ENCODE measurements at regions not wholly inside any gene's neighbourhood (a gene's known extent, or its start where the extent isn't known, plus 50 kb on each side); places are given as distances from the start of the nearest gene placed in this dataset.

DNA sequence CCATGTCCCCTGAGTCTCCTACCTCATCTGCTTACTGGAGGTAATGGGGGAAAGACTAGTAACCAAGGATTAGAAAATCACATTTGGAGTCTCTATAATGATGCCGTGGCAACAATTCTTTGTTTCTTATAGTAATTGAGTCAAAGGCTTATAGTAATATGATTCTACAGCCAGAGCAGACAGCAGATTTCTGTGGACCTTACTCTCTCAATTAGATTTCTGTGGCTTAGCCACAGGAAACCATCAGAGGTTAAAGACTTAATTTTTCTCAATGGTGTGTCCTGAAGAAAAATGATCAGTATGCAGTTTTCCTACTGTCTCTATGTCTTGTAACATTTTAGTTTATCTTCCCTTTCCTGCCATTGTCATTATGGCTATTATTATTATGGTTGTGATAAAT, 59.3 kb upstream of the CD180 start:
- Histone ChIP-seq H3K9ac (replicated peaks; ENCODE audit: extremely low read depth, insufficient read depth, low read length) (no peak overlapping the region), H3K27ac (ENCODE audit: insufficient read depth, low read depth, low read length) (no peak overlapping the region), H3K4me3 (replicated peaks in 1 of 3; ENCODE audit: insufficient read depth in 1 of 3, low read depth in 1 of 3, low read length in 3 of 3) (no peak overlapping the region), H2AFZ (ENCODE audit: low read depth, low read length) (no peak overlapping the region), H3K27me3 (ENCODE audit: control insufficient read depth in 2 of 2, insufficient read depth in 2 of 2, low read length in 2 of 2) (no peaks in the 10 kb centered on the region), H4K20me1 (replicated peaks; ENCODE audit: control insufficient read depth, extremely low read depth, insufficient read depth, low read length) (no peaks in the 10 kb centered on the region), H3K4me1 (ENCODE audit: control insufficient read depth, extremely low read depth, insufficient read depth, low read length) (peaks cover 3% of the 10 kb centered on the region), H3K9me1 (replicated peaks; ENCODE audit: control insufficient read depth, extremely low read depth, insufficient read depth, low read length) (no peaks in the 10 kb centered on the region), H3K4me2 (ENCODE audit: insufficient read depth, low read length) (no peak overlapping the region), H3K79me2 (ENCODE audit: control insufficient read depth, insufficient read depth, low read length) (no peaks in the 10 kb centered on the region), H3K9me3 (replicated peaks; ENCODE audit: control insufficient read depth, insufficient read depth, low read length) (no peaks in the 10 kb centered on the region), H3K36me3 (ENCODE audit: control insufficient read depth in 2 of 2, extremely low read depth in 1 of 2, insufficient read depth in 2 of 2, low read length in 2 of 2) (no peaks in the 10 kb centered on the region)
- ChIA-PET POLR2A (no interaction called here), CTCF (interaction anchor here (1.0 to 2.6 kb wide), 3 partner anchors 10 to 1016 kb away, joined by 3 to 15 read pairs (median 5); no protein-coding TSS in a partner anchor)
- dilution Hi-C loops (cut with MboI; ENCODE audit: extremely low pct_ligation_motif_present, low sequenced_read_pairs) (no loop called here), intact Hi-C loops (cut with micrococcal nuclease) (no loop called here)
- DNase-seq (ENCODE audit: low read depth, low spot score) (no peak), FAIRE-seq (no peak)
- no TSS peak for BruUV-seq (replicated peaks)
- TF ChIP-seq POLR2A (IDR thresholded peaks at IDR 0.05; ENCODE audit: low read depth, low read length), result no peak

DNA sequence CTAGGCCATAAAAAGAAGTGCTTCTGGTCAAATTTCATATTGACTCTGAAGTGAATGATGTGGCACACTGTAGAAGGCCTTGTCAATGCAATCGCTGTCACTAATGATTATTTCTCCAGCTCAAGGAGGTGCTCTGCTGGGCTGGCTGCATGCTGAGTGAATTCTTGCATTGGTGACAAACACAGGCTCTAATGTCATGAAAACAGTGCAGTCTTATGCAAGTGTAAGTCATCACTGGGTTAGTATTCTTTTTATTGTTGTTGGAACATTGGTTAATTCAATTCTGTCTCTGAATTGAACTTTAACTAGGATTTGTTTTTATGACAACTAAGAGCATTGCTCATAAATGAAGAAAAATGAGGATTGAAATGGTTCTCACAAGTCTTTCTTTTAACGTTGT, 57.3 kb upstream of the CD180 start:
- Histone ChIP-seq H3K27ac (ENCODE audit: insufficient read depth, low read depth, low read length) (no peak overlapping the region), H3K9me1 (replicated peaks; ENCODE audit: control insufficient read depth, extremely low read depth, insufficient read depth, low read length) (no peaks in the 10 kb centered on the region), H3K27me3 (ENCODE audit: control insufficient read depth in 2 of 2, insufficient read depth in 2 of 2, low read length in 2 of 2) (no peaks in the 10 kb centered on the region), H3K4me1 (ENCODE audit: control insufficient read depth, extremely low read depth, insufficient read depth, low read length) (peaks cover 7% of the 10 kb centered on the region), H3K36me3 (ENCODE audit: control insufficient read depth in 2 of 2, extremely low read depth in 1 of 2, insufficient read depth in 2 of 2, low read length in 2 of 2) (no peaks in the 10 kb centered on the region), H3K4me3 (replicated peaks in 1 of 3; ENCODE audit: insufficient read depth in 1 of 3, low read depth in 1 of 3, low read length in 3 of 3) (no peak overlapping the region), H2AFZ (ENCODE audit: low read depth, low read length) (no peak overlapping the region), H3K4me2 (ENCODE audit: insufficient read depth, low read length) (no peak overlapping the region), H3K9me3 (replicated peaks; ENCODE audit: control insufficient read depth, insufficient read depth, low read length) (no peaks in the 10 kb centered on the region), H3K79me2 (ENCODE audit: control insufficient read depth, insufficient read depth, low read length) (no peaks in the 10 kb centered on the region), H3K9ac (replicated peaks; ENCODE audit: extremely low read depth, insufficient read depth, low read length) (no peak overlapping the region), H4K20me1 (replicated peaks; ENCODE audit: control insufficient read depth, extremely low read depth, insufficient read depth, low read length) (no peaks in the 10 kb centered on the region)
- BruUV-seq (replicated peaks), result no TSS peak
- intact Hi-C loops (cut with micrococcal nuclease), result no loop called here
- no peak for DNase-seq (ENCODE audit: low read depth, low spot score)
- dilution Hi-C loops (cut with MboI; ENCODE audit: extremely low pct_ligation_motif_present, low sequenced_read_pairs), result no loop called here
- CTCF ChIA-PET, result interaction anchor here (2.6 kb wide), 1 partner anchor 8 kb away, joined by 15 read pairs; no protein-coding TSS in a partner anchor
- TF ChIP-seq MYC (IDR thresholded peaks at IDR 0.05; ENCODE audit: low read depth, low read length) (no peak), GATA2 (IDR thresholded peaks at IDR 0.05; ENCODE audit: insufficient read depth, insufficient read length, low read depth, low read length) (no peak), POLR2A (IDR thresholded peaks at IDR 0.05; ENCODE audit: low read depth, low read length) (no peak), JUN (IDR thresholded peaks at IDR 0.05; ENCODE audit: borderline replicate concordance, insufficient read depth, insufficient read length, low read depth) (no peak), FOS (IDR thresholded peaks at IDR 0.05; ENCODE audit: borderline replicate concordance, insufficient read depth, low read length) (no peak), EZH2 (IDR thresholded peaks at IDR 0.05; ENCODE audit: borderline replicate concordance, low read depth, low read length, severe bottlenecking) (no peak), POLR2AphosphoS5 (IDR thresholded peaks at IDR 0.05; ENCODE audit: insufficient read depth, low read depth, low read length) (no peak)
- TF ChIP-seq, protein P1, sequence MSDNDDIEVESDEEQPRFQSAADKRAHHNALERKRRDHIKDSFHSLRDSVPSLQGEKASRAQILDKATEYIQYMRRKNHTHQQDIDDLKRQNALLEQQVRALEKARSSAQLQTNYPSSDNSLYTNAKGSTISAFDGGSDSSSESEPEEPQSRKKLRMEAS (IDR thresholded peaks at IDR 0.05; ENCODE audit: insufficient read depth, insufficient read length), result no peak
- TF ChIP-seq, protein P2, sequence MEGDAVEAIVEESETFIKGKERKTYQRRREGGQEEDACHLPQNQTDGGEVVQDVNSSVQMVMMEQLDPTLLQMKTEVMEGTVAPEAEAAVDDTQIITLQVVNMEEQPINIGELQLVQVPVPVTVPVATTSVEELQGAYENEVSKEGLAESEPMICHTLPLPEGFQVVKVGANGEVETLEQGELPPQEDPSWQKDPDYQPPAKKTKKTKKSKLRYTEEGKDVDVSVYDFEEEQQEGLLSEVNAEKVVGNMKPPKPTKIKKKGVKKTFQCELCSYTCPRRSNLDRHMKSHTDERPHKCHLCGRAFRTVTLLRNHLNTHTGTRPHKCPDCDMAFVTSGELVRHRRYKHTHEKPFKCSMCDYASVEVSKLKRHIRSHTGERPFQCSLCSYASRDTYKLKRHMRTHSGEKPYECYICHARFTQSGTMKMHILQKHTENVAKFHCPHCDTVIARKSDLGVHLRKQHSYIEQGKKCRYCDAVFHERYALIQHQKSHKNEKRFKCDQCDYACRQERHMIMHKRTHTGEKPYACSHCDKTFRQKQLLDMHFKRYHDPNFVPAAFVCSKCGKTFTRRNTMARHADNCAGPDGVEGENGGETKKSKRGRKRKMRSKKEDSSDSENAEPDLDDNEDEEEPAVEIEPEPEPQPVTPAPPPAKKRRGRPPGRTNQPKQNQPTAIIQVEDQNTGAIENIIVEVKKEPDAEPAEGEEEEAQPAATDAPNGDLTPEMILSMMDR (IDR thresholded peaks at IDR 0.05; ENCODE audit: extremely low read depth in 1 of 2, insufficient read depth in 1 of 2, low read depth in 1 of 2, low read length in 2 of 2), result no peak
- FAIRE-seq, result no peak
- POLR2A ChIA-PET, result no interaction called here

Data from endothelial cell of umbilical vein (primary cell).